A549 (cell line): ENCODE measurements at regions not wholly inside any gene's neighbourhood (a gene's known extent, or its start where the extent isn't known, plus 50 kb on each side); places are given as distances from the start of the nearest gene placed in this dataset.

Experiments
- POLR2A ChIP-seq: IDR thresholded peaks from 2 replicates; pipeline ENCODE4 v1.6.1; 2012; ENCODE audit warnings: mild to moderate bottlenecking, low read length
- ZNF302 ChIP-seq: fragments of 250-450 bp; sonication (Bioruptor Pico); IDR thresholded peaks from 2 replicates; pipeline ENCODE4 v1.9.0; 2021; ENCODE audit warnings: inconsistent platforms, mild to moderate bottlenecking, moderate library complexity
- TF ChIP-seq, protein P1 (sequence below): IDR thresholded peaks from 2 replicates; pipeline ENCODE4 v1.6.1; 2012

DNA sequence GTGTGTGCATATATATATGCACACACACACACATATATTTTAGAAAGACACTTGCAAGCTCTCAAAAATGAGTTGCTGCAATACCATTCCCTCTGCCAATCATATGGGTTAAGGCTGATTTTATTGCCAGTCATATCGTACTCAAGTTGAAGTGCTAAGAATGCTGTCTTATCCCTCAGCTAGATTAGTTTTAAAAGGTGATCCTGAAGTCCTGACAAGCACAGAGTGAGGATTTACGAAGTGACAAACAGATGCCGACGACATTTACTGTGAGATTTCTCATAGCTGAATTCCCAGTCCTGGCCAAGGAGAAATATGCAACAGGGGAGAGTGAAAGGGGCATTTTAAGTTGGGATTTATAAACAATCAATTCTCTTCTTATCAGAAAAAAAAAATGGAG is 126.2 kb upstream of the RBFOX1 start:
- TF ChIP-seq POLR2A (no peak), ZNF302 (CRISPR knock-in tag) (no peak)
- TF ChIP-seq, protein P1, sequence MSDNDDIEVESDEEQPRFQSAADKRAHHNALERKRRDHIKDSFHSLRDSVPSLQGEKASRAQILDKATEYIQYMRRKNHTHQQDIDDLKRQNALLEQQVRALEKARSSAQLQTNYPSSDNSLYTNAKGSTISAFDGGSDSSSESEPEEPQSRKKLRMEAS = no peak
